ENCODE measurements at regions not wholly inside any gene's neighbourhood (a gene's known extent, or its start where the extent isn't known, plus 50 kb on each side); places are given as distances from the start of the nearest gene placed in this dataset.

- no peak for DNase-seq (ENCODE audit: low read depth in 2 of 2)
Measured at GRCh38 chr9:135308821-135309762, 170.5 kb upstream of the PPP1R26 start.

- no peak for DNase-seq (ENCODE audit: low read depth in 2 of 2)
Measured at GRCh38 chr9:135309763-135310125, 169.8 kb upstream of the PPP1R26 start.

- DNase-seq (ENCODE audit: low read depth in 2 of 2): no peak
Measured at GRCh38 chr9:135310134-135310533, 169.4 kb upstream of the PPP1R26 start.

- no peak for DNase-seq (ENCODE audit: low read depth in 2 of 2)
Measured at GRCh38 chr9:135315572-135315971, 164.0 kb upstream of the PPP1R26 start.

- no peak for DNase-seq (ENCODE audit: low read depth in 2 of 2)
Measured at GRCh38 chr9:135320331-135320730, 159.3 kb upstream of the PPP1R26 start.

- no peak for DNase-seq (ENCODE audit: low read depth in 2 of 2)
Measured at GRCh38 chr9:135320943-135321342, 158.6 kb upstream of the PPP1R26 start.

GRCh38 chr9:135321580-135321979, 158.0 kb upstream of the PPP1R26 start:
- no peak for DNase-seq (ENCODE audit: low read depth in 2 of 2)

- no peak for DNase-seq (ENCODE audit: low read depth in 2 of 2)
Measured at GRCh38 chr9:135324329-135324728, 155.3 kb upstream of the PPP1R26 start.

- no peak for DNase-seq (ENCODE audit: low read depth in 2 of 2)
Measured at GRCh38 chr9:135326141-135326540, 153.4 kb upstream of the PPP1R26 start.

GRCh38 chr9:135326633-135327152, 152.9 kb upstream of the PPP1R26 start:
- no peak for DNase-seq (ENCODE audit: low read depth in 2 of 2)

GRCh38 chr9:135328485-135329417, 150.8 kb upstream of the PPP1R26 start:
- no peak for DNase-seq (ENCODE audit: low read depth in 2 of 2)

- DNase-seq (ENCODE audit: low read depth in 2 of 2): no peak
Measured at GRCh38 chr9:135329571-135330306, 149.8 kb upstream of the PPP1R26 start.

- DNase-seq (ENCODE audit: low read depth in 2 of 2): no peak
Measured at GRCh38 chr9:135330307-135330631, 149.3 kb upstream of the PPP1R26 start.

GRCh38 chr9:135330685-135331590, 148.6 kb upstream of the PPP1R26 start:
- DNase-seq (ENCODE audit: low read depth in 2 of 2): no peak

- no peak for DNase-seq (ENCODE audit: low read depth in 2 of 2)
Measured at GRCh38 chr9:135332516-135332915, 147.1 kb upstream of the PPP1R26 start.

GRCh38 chr9:135332979-135333748, 146.4 kb upstream of the PPP1R26 start:
- DNase-seq (ENCODE audit: low read depth in 2 of 2): no peak

GRCh38 chr9:135334953-135335460, 144.6 kb upstream of the PPP1R26 start:
- DNase-seq (ENCODE audit: low read depth in 2 of 2): no peak

- no peak for DNase-seq (ENCODE audit: low read depth in 2 of 2)
Measured at GRCh38 chr9:135335691-135336181, 143.8 kb upstream of the PPP1R26 start.

GRCh38 chr9:135336722-135337527, 142.7 kb upstream of the PPP1R26 start:
- no peak for DNase-seq (ENCODE audit: low read depth in 2 of 2)

All from fibroblast of skin of left quadriceps (primary cell).